ENCODE measurements at regions not wholly inside any gene's neighbourhood (a gene's known extent, or its start where the extent isn't known, plus 50 kb on each side); places are given as distances from the start of the nearest gene placed in this dataset.

DNA sequence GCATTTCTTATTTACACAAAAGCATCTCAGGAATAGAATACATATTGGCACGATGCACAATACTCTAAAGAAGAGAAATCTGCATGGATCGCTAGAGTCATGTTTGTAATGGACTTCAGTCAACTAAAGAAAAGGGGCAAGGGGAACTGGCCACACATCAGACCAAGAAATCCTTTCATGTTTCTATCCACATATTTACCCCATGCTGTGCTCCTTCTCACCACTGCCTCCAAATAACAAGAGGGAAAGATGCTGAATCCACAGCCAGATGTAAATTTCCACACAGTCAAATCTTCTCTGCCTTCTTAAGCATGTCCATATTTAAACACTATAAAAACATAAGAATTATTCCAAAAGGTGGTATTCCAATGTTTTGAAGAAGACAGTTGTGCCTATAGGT, 67.6 kb downstream of the COX18 start:
- no peak for DNase-seq (ENCODE audit: low read depth)

DNA sequence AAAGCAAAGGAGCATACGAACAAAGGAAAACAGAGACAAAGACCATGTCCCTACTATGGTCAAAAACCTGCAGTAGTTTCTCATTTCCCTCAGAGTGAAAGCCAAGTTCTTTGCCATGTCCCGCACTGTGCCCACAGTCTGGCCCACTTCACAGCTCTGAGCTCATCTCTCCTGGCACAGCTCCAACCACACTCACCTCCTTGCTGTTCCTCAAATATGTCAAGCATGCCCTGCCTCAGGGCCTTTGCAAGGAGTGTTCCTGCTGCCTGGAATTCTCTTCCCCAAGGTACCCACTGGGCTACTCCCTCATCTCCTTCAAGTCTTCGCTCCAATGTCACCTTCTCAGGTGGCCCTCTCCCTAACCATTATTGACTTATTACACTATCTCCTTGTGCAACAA, 72.1 kb downstream of the COX18 start:
- no peak for DNase-seq (ENCODE audit: low read depth)

DNA sequence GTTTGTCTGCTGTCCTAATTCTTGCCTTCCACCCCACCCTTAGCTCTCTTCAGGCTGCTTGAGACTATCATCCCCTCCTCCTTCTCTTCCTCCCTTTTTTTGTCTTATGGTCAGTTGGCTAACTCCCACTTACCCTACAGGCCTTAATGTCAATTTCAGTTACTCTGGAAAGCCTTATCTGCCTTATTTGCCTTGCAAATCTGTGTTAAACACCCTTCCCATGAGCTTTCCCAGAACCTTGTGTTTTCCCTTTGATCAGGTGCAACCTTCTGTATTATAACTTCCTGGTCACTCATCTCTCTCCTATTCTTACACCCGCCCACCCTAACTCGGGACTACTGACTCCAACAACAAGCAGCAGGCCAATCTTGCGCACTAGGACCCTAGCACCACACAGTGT, 74.8 kb downstream of the COX18 start:
- no peak for DNase-seq (ENCODE audit: low read depth)

DNA sequence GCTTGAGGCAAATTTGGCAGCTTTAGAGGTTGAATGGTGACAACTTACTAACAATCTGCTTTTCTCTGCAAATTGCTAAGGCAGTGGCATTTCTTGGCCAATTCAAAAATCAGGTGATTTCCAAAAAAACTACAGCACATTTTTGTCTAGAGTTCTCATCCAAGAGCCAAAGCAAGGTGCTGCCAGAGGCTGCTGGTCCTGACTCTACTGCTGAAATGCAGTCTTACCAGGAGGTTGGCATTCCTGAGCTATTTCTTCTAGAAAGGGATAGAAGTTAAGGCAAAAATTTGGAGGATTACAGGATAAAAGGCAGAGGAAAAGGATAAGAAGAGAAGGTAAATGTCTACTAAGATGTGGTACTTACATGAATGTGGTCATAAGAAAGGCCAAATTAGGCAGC, 75.6 kb downstream of the COX18 start:
- DNase-seq (ENCODE audit: low read depth): no peak

DNA sequence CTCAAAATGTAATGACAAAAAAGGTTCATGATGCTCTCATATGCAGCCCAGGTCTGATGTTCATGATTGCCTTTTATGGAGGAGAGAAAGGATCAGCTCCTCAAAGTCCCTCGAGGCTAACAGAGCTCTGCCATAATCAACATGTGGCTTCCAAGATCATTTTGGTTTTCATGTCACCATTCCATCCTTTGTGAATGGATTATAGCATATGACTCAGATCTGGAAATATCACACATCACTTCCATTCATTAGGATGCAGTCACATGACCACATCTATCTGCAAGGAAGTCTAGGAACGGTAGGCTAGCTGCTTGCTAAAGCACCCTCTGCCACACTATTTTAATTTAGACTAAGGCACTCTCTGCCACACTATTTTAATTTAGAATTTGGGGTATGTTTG, 77.6 kb downstream of the COX18 start:
- no peak for DNase-seq (ENCODE audit: low read depth)

DNA sequence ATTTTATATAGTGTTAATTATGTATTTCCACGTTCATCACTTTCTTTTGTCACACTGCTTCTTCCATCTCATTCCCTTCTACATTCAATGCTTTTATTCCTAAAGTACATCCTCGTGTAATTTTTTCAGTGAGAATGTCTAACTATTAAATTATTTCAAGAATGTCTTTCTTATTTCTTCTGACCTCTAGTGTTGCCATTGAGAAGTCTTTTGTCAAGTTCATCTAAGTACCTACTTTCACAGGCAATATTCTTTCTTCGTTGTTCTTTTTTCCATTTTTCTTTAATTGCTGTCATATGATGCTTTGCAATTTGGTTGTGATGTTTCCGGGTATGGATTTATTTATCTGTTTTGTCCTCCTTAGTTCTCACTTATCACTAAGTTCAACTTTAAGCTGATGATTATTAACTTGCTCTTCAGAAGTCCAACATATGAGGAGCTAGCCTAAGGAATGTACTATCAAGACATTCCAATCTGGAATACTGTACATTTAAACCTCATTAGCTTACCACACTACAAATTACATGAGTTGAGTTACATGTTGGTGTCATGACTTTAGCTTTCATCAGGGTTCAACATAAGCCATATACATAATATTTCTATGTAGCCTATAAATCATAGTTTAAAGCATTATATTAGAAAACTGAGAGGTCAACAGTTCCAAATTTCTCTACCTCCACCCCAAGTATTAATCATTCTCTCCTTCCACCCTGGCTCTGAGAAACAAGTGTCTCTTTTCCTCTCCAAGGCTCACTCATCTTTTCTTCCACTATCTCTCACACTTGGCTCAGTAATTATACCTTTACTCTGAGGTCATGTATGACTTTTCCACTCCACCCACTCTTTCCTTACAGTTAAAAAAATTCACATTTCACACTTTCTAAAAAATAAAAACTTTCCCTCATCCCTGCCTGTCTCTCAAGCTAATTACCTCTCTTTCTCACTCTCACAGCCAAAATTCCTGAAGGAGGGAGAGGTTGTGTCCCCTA, 81.5 kb downstream of the COX18 start:
- no peak for DNase-seq (ENCODE audit: low read depth)

DNA sequence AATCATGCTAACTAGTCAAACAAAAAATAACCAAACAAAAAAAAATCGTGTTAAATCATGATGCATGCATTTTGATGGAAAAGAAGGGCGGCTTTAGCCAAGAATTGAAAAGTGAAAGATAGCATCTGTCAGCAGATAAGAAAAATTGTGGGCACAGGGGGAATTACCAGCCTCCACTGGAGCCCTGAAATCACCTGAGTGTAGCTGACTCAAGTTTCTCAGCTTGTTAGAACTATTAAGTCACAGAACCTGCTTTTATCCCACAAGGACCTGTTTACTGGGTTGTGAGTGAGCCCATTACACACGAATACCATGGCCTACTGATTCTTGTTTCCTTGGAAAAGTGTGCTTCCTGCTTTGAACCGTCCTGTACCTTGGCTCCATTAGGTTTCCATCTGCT, 85.2 kb downstream of the COX18 start:
- no peak for DNase-seq (ENCODE audit: low read depth)

DNA sequence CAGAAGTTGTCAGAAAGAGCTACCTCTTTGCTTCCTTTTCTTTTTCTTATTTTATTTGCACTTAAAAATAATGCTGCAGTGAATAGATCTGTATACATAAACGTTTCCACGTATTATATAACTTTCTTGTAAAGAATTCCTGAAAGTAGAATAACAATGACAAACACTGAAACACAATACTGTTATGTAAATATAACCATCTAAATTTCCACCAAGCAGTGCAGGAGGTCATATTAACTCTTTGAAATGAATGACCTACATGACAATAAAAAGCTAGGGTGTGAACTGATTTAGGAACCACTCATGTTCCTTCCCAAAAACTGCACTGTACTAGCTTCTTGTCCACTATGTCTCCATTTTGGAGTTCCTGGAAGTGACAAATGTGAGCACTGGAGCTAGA, 85.8 kb downstream of the COX18 start:
- no peak for DNase-seq (ENCODE audit: low read depth)

DNA sequence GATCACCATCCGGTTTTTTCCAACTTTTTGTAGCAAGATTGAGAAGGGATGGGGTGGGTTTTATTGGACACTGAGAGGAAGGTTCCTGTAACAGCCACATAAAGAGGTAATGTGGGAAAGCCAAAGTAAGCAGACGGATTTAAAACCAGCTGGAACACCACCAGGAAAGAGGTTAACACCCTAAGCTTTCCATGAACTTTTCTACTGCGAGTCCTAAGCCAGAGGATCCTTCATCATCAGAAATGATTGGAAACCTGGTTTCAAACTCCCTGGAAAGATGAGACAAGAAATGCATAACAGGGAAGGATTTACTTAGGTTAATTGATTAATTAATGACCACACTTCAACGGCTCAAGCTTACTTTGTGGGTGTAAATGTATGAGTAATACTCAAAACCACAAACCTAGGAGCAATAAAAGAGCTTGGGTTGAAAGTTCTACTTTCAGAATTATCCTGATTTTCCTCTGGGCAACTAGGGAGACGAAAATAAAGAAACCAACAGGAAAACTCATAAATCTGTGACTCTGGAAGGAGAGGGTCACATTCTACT, 91.5 kb downstream of the COX18 start:
- no peak for DNase-seq (ENCODE audit: low read depth)

DNA sequence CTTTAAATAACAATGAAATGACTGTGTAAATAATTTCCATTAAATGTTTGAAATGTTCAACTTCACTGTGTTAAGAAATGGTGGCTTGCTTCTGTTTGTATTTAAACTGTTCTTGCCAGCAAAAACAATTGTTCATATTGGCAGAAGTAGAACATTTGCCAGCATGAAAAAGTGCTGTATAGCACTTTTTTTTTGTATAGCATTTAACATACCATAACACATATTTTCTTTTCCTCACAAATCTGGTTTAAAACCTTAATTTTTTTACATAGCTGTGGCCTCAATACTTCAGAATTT, 94.1 kb downstream of the COX18 start:
- no peak for DNase-seq (ENCODE audit: low read depth)

DNA sequence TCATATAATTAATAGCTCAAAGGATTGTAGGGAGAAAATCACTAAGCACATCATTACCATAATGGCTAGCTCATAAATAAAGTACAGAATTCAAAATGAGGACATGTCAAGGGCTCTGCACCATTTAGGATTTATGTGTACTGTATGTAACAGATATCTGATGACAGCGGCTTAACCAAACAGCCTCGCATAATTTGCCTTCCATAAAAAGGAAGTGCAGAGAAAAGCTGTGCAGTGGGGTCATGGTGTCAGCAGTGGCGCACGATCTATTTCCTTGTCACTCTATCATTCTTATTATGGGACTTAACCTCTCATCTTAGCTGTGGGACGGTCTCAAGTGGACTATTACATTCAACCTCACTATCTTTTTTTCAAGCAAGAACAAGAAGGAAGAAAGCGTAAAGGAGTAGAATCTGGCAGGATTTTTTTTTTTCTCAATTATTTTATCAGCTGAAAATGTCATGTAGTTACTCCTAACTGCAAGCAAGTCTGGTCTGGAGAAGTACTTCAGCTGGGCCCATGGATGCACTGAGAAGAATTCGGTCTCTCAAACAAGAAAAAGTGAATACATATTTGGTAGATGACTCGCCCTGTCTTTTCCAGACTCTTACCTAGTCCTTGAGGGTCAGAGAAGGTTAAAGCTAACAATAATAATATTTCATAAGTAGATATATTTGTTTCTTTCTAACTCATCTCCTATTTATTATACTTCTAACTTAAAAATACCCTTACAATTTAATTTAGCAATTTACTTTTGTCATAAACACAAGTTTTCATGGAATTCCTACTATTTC, 94.6 kb downstream of the COX18 start:
- no peak for DNase-seq (ENCODE audit: low read depth)

DNA sequence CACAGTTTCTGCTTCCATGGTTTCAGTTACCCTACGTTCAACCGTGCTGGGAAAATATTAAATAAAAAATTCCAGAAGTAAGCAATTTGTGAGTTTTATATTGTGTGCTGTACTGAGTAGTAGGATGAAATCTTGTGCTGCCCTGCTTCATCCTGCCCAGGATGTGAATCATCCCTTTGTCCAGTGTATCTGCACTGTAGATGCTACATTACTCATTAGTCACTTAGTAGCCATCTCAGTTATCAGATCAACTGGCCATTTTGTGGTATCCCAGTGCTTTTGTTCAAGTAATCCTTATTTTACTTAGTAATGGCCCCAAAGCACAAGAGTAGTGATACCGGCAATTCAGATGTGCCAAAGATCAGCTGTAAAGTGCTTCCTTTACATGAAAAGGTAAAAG, 97.9 kb downstream of the COX18 start:
- DNase-seq (ENCODE audit: low read depth): no peak

DNA sequence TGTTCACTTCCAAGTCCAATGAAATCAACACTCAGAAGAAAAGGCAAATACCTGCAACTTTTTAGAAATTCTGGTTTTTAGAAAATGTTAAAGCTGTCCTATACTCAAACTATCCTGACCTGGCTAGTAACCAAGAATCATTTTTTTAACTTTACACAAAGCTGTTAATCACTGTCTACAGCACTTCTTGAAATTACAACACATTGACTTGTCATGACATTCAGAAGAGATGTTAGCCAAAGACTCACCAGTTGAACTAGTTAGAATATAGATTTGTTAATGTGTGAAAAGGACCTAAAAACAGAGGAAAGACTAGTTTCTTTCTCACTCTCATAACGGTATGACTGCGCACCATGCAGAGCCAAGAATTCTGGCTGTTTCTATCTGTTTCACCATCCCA, 98.8 kb downstream of the COX18 start:
- DNase-seq (ENCODE audit: low read depth): no peak

DNA sequence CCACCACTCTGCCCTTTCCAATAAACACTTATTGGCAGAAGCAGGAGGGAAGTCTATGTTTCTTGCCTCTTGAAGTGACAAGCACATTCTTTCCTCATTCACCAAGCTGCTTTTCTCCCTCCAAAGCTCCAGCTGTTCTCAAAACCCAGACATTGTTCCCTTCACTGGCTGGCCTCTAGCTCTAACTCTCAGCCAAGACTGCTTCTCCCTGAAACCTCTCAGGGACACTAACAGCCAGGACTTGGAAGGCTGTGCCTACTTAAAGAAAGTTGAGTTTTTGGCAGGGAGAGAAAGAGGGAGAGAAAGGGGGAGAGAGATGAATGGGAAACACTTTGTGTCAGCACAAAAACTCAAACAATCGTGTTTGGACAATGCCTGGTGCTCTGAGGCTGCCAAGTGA, 99.5 kb downstream of the COX18 start:
- DNase-seq (ENCODE audit: low read depth): peak; percentile 25

DNA sequence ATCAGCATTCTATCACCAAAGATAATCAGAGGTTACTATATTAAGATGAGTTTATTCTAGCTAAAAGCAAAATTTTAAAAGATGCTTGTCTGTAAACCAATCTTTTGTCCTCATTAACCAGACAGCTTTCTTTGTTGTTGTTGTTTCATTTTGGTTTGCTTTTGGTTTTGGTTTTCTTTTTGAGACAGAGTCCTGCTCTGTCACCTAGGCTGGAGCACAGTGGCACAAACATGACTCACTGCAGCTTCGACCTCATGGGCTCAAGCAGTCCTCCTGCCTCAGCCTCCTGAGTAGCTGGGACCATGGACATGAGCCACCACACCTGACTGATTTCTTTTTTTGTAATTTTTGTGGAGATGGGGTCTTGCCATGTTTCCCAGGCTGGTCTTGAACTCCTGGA, 102.9 kb downstream of the COX18 start:
- no peak for DNase-seq (ENCODE audit: low read depth)

DNA sequence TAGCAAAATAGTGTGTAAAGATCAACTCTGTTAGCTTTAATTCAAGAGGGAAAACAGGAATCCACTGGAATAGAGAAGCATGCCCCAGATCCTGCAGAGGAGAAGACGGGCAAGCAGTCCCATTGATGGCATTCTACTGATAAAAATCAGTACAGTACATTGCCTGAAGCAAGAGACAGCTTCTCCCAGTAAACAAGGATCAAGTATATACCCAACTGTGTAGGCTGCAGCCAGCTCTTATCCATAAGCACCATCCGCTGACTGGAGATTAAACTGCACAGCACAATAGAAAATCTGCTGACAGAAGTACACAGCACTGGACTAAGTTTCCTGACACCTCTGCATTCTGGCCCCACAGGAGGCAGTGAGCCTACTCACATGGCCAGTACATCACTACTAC, 110.1 kb downstream of the COX18 start:
- no peak for DNase-seq (ENCODE audit: low read depth)

DNA sequence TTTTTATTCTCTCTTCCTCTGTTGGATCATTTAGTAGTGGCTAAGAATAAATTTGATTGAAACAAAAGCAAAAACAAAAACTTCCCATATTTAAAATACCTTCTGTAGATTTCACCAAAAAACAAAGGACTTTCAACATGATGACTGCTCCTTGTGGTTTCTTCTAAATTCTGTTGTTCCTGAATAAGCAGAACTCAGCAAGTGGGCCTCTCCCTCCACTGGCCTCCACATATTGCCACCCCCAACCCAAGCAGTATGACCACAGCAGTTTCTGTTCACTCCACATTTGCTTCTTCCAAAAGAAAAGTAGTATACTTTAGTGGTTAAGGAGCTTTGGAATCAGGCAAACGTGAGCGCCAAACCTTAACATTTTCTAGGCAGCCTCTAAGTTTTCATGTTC, 114.7 kb downstream of the COX18 start:
- no peak for DNase-seq (ENCODE audit: low read depth)

DNA sequence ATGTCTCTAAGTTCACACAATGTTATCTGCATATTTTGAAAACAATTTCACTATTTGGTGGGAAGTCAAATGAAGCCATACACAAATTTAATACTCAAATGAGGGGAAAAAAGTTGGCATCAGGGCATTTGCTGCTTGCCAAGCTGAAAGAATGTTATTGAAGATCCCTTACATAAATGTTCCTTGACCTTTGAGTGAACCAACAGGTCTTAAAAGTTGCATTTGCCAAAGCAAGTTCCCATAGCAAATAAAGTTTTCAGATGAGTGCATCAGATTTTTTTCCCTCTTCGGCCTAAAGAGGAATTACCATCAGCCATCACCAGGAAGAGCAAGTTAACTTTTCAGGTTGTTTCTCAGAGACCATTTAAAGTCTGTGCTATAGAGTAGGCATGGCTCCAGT, 115.9 kb downstream of the COX18 start:
- DNase-seq (ENCODE audit: low read depth): no peak

DNA sequence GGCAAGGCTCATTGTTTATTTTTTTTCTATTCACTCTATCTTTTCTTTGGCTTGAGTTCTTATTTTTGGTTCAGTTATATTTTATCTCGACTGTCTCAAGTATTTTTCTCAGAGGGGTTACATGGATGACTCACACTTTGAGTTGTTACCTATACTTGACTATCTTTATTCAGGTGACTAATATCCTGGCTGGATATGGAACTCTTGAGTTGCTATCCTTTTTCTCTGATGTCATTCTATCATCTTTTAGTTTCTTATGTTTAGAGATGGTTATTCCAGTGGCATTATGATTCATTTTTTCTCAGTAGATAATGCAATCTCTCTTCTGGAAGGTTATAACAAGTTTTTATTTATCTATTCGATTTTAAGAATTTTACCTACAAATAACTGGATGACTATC, 117.9 kb downstream of the COX18 start:
- DNase-seq (ENCODE audit: low read depth): no peak

DNA sequence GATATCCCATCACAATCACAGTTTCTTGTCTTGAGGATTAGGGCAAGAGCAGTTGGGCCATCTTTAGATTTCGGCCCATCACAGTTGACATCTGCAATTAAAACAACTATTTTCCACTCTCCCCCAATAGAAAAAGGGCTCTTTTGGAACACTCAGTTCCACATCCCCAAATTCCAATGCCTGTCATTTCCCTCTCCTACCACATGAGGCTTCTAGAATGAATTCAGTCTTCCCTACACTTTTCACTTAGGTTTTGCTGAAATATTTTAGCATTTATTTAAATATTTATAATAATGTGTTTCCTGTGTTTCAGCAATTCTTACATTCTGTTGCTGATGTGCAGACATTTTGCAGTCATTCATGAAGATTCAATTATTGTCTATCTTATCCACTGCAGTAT, 118.4 kb downstream of the COX18 start:
- no peak for DNase-seq (ENCODE audit: low read depth)

DNA sequence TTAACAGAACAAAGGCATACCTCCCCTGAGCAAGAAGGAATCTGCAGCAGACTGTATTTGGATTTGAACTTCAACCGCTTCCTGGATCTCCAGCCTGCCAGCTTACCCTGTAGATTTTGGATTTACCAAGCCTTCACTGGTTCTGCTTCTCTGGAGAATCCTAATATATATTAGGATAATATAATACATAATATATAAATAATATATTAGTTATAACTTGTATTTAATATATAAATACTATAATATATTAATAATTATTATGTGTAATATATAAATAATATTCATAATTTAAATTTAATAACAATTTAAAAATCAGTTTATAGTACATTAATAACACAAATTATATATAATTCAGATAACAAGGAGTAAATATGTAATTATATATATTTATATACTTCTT, 121.4 kb downstream of the COX18 start:
- no peak for DNase-seq (ENCODE audit: low read depth)

DNA sequence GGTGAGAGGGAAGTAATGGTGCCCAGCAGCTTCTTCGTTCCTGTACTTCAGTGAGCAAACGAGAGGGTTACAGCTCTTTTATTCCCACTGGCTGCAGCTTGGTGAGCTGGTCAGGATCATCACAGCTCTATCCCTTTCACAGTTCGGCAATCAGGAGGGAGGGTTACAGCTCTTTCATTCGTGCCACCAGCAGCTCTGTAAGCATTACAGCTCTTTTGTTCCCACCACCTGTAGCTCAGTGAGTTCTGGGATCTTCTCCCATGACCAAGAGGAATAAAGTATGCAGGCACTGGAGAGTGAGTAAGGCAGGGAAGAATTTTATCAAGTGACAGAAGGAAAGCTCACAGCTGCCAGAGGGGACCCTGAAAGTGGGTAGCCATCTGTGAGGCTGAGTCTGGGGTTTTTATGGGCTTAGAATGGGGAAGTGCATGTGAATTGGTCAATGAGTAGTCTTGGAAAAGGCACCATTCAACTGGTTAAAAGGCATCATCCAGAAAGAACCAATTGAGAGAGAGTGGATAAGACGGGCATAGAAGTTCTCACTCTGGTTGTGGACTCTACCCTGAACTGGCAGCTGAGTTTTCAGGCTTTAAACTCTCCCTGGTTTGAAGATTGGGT, 123.7 kb downstream of the COX18 start:
- DNase-seq (ENCODE audit: low read depth): no peak

DNA sequence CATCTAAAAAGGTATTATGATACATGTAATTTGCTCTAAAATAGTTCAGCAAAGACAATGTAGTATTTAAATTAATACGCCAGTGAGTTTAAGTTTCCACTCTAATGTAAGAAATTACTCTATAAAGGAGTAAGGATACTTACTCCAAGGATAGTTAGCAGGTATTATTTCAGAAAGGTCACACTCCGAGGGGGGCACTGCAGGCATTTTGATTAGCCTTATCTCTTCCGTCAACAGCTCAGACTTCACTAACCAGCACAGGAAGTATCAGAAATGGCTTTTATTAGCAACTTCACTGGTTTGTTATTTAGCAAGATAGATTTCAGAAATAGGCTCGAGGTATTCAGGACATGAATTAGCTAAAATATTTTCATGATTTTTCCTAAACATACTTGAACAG, 127.0 kb downstream of the COX18 start:
- DNase-seq (ENCODE audit: low read depth): no peak

Data from forelimb muscle (tissue), 1 donor.